GM19239 (cell line): ENCODE measurements at regions not wholly inside any gene's neighbourhood (a gene's known extent, or its start where the extent isn't known, plus 50 kb on each side); places are given as distances from the start of the nearest gene placed in this dataset.
A peak's percentile ranks its signal among the peaks of the same experiment; 100 is the strongest.

Experiments
- DNase-seq: peaks from one replicate; pipeline ENCODE4 v3.0.0; 2011; ENCODE audit warnings: low spot score; ENCODE audit not compliant: insufficient read length
- FAIRE-seq: peaks from 2 replicates; lab custom pipeline; 2011; peaks lifted over from hg19 to GRCh38; lab: Jason Lieb, UNC

- peak; percentile 40 for FAIRE-seq
- no peak for DNase-seq
These were observed 272.7 kb downstream of the SS18 start for GRCh38 chr18:25817546-25818237.

- FAIRE-seq (no peak), DNase-seq (no peak)
These were observed 274.8 kb downstream of the SS18 start for GRCh38 chr18:25815659-25816058.

GRCh38 chr18:25814841-25815458 is 275.5 kb downstream of the SS18 start:
- DNase-seq = peak; percentile 46
- FAIRE-seq = peak; percentile 98

- DNase-seq (no peak), FAIRE-seq (no peak)
These were observed 277.3 kb downstream of the SS18 start for GRCh38 chr18:25813110-25813509.

- DNase-seq (no peak), FAIRE-seq (no peak)
These were observed 279.7 kb downstream of the SS18 start for GRCh38 chr18:25810736-25811135.

GRCh38 chr18:25805939-25806338 is 284.5 kb downstream of the SS18 start:
- DNase-seq = no peak
- FAIRE-seq = no peak

GRCh38 chr18:25805323-25805722 is 285.1 kb downstream of the SS18 start:
- no peak for FAIRE-seq
- DNase-seq = no peak

GRCh38 chr18:25799231-25799630 is 291.2 kb downstream of the SS18 start:
- FAIRE-seq (no peak), DNase-seq (no peak)

- DNase-seq = no peak
- FAIRE-seq = no peak
These were observed 292.4 kb downstream of the SS18 start for GRCh38 chr18:25798046-25798445.

- DNase-seq (no peak), FAIRE-seq (no peak)
These were observed 295.2 kb downstream of the SS18 start for GRCh38 chr18:25795213-25795612.

- no peak for FAIRE-seq
- DNase-seq = no peak
These were observed 303.1 kb downstream of the SS18 start for GRCh38 chr18:25787276-25787675.

- no peak for FAIRE-seq
- no peak for DNase-seq
These were observed 303.7 kb downstream of the SS18 start for GRCh38 chr18:25786758-25787157.

GRCh38 chr18:25780105-25780504 is 310.3 kb downstream of the SS18 start:
- DNase-seq = no peak
- no peak for FAIRE-seq

GRCh38 chr18:25771796-25772195 is 318.6 kb downstream of the SS18 start:
- no peak for FAIRE-seq
- DNase-seq = no peak

GRCh38 chr18:25764777-25765176 is 325.6 kb downstream of the SS18 start:
- DNase-seq = no peak
- no peak for FAIRE-seq

GRCh38 chr18:25759111-25759510 is 331.3 kb downstream of the SS18 start:
- DNase-seq (no peak), FAIRE-seq (no peak)

- no peak for FAIRE-seq
These were observed 346.7 kb downstream of the SS18 start for GRCh38 chr18:25743646-25744151.

GRCh38 chr18:25739376-25739775 is 351.0 kb downstream of the SS18 start:
- no peak for DNase-seq
- no peak for FAIRE-seq

More at GRCh38 chr18:25743646-25744151, 346.7 kb downstream of the SS18 start:
- no peak for DNase-seq

GRCh38 chr18:25737710-25738311 is 352.6 kb downstream of the SS18 start:
- FAIRE-seq (no peak), DNase-seq (no peak)

- FAIRE-seq = no peak
- DNase-seq = no peak
These were observed 353.9 kb downstream of the SS18 start for GRCh38 chr18:25736516-25736915.

GRCh38 chr18:25735459-25735858 is 355.0 kb downstream of the SS18 start:
- FAIRE-seq = no peak
- DNase-seq = no peak
